ENCODE measurements at regions not wholly inside any gene's neighbourhood (a gene's known extent, or its start where the extent isn't known, plus 50 kb on each side); places are given as distances from the start of the nearest gene placed in this dataset.

DNA sequence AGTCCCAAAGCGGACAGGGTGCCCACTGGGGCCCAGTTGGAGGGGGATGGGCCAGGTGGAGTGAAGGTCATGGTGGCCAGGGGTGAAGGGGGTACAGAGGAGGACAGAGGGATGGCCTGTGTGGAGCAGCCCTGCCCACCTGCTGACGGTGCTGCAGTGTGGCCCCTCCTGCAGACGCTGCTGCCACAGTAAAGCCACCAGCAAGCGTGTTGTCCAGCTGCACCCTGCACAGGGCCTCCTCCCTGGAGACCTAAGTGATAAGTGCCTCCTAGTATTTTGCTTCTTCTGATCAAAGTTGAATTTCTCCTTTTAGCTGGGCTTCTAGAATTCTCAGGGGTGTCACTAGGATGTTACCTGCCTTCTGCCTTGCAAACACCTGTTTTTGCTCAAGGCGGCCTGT is 299.3 kb upstream of the IRX4 start:
- Histone ChIP-seq H3K27me3 (no peaks in the 10 kb centered on the region), H3K9ac (ENCODE audit: low read depth in 2 of 2, low read length in 2 of 2) (no peak overlapping the region), H3K9me3 (no peaks in the 10 kb centered on the region), H3K27ac (no peak overlapping the region), H3K4me1 (no peaks in the 10 kb centered on the region), H3K4me3 (no peak overlapping the region), H3K36me3 (no peaks in the 10 kb centered on the region)
- intact Hi-C loops (cut with DNase I) = no loop called here
- DNase-seq = no peak
- TF ChIP-seq, protein P1, sequence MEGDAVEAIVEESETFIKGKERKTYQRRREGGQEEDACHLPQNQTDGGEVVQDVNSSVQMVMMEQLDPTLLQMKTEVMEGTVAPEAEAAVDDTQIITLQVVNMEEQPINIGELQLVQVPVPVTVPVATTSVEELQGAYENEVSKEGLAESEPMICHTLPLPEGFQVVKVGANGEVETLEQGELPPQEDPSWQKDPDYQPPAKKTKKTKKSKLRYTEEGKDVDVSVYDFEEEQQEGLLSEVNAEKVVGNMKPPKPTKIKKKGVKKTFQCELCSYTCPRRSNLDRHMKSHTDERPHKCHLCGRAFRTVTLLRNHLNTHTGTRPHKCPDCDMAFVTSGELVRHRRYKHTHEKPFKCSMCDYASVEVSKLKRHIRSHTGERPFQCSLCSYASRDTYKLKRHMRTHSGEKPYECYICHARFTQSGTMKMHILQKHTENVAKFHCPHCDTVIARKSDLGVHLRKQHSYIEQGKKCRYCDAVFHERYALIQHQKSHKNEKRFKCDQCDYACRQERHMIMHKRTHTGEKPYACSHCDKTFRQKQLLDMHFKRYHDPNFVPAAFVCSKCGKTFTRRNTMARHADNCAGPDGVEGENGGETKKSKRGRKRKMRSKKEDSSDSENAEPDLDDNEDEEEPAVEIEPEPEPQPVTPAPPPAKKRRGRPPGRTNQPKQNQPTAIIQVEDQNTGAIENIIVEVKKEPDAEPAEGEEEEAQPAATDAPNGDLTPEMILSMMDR (IDR thresholded peaks at IDR 0.05) = no peak

DNA sequence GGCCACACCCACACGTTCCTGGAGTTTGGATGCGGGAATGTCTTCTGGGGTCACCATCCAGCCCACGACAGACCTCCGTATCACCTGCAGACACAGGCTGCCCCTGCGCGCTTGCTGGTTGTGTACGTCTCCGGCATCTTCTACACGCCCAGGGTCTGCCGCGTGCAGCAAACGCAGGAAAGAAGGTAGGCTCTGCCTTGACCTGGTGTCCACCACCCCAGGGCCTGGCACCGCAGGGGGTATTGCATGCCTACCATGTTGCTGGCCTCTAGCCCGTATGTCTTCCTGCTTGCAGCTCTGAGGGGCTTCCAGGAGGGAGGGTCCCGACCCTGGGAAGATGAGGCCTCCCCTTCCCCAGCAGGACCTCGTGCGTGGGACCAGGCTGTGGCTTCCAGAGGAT is 298.8 kb upstream of the IRX4 start:
- intact Hi-C loops (cut with DNase I) = no loop called here
- Histone ChIP-seq H3K36me3 (no peaks in the 10 kb centered on the region), H3K27me3 (no peaks in the 10 kb centered on the region), H3K27ac (no peak overlapping the region), H3K9ac (ENCODE audit: low read depth in 2 of 2, low read length in 2 of 2) (no peak overlapping the region), H3K4me3 (no peak overlapping the region), H3K9me3 (no peaks in the 10 kb centered on the region), H3K4me1 (no peaks in the 10 kb centered on the region)
- DNase-seq = no peak
- TF ChIP-seq, protein P1 (IDR thresholded peaks at IDR 0.05) = no peak

DNA sequence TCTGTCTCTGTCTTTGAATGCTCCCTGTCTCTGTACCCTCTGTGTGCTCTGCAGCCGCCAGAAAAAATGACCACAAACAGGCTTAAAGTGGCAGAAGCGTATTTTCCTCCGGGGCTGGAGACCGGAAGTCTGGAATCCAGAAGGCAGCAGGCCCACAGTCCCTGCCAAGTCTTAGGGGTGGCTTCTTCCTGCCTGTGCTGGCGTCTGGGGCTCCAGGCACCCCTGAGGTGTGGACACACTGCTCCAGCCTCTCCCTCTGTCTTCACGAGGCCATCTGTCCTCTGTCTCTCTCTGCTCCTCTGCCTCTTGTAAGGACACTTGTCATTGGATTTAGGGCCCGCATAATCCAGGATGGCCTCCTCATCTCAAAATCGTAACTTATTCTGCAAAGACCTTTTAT is 298.4 kb upstream of the IRX4 start:
- H3K9ac ChIP-seq (ENCODE audit: low read depth in 2 of 2, low read length in 2 of 2) = no peak overlapping the region
- H3K36me3 ChIP-seq = no peaks in the 10 kb centered on the region
- DNase-seq = no peak
- H3K4me3 ChIP-seq = no peak overlapping the region
- no peak overlapping the region for H3K27ac ChIP-seq
- intact Hi-C loops (cut with DNase I) = no loop called here
- TF ChIP-seq, protein P1 (IDR thresholded peaks at IDR 0.05) = no peak
- H3K27me3 ChIP-seq = no peaks in the 10 kb centered on the region
- H3K9me3 ChIP-seq = no peaks in the 10 kb centered on the region
- no peaks in the 10 kb centered on the region for H3K4me1 ChIP-seq

DNA sequence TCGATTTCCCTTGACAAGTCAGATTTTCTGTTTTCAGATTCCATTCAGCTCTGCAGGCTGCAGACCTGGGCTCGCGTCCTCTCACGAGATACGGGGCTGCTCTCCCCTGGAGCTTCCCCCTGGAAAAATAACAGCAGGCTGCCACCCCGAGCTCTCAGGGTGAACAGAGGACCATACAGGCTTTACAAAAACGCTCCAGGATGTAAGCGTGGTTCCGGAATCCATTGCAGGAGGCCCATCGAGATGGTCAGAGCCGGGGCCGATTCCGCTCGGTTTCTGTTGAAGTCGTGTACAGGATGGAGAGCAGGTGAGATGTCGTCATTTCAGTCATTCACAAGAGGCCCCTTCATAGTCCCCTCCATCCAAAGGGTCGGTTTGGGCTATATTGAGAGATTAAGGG is 297.7 kb upstream of the IRX4 start:
- TF ChIP-seq, protein P1 (IDR thresholded peaks at IDR 0.05) = no peak
- no peaks in the 10 kb centered on the region for H3K4me1 ChIP-seq
- DNase-seq = no peak
- H3K9ac ChIP-seq (ENCODE audit: low read depth in 2 of 2, low read length in 2 of 2) = no peak overlapping the region
- no peaks in the 10 kb centered on the region for H3K9me3 ChIP-seq
- H3K27ac ChIP-seq = no peak overlapping the region
- H3K4me3 ChIP-seq = no peak overlapping the region
- no peaks in the 10 kb centered on the region for H3K27me3 ChIP-seq
- intact Hi-C loops (cut with DNase I) = no loop called here
- no peaks in the 10 kb centered on the region for H3K36me3 ChIP-seq

DNA sequence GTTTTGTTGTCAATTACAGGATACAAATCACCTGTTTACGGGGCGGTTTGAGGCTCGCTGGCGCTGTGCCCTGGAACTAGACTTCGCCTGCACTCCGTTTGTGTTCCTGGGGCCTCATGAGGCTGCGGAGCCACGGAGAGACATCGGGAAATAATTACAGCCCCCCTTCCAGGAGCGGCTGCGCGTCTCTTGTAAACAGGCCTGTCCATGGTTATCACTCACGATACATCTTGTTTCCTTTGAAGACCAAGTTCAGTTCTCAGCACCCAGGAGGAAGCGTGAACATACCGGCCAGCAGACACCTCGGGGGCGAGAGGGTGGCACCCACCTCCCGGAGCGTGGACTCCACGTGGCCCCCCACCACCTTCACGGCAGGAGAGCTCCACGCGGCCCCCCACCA is 297.1 kb upstream of the IRX4 start:
- Histone ChIP-seq H3K27me3 (no peaks in the 10 kb centered on the region), H3K4me1 (no peaks in the 10 kb centered on the region), H3K9me3 (no peaks in the 10 kb centered on the region), H3K36me3 (no peaks in the 10 kb centered on the region), H3K9ac (ENCODE audit: low read depth in 2 of 2, low read length in 2 of 2) (no peak overlapping the region), H3K4me3 (no peak overlapping the region), H3K27ac (no peak overlapping the region)
- no peak for DNase-seq
- TF ChIP-seq, protein P1 (IDR thresholded peaks at IDR 0.05) = no peak
- intact Hi-C loops (cut with DNase I) = no loop called here

DNA sequence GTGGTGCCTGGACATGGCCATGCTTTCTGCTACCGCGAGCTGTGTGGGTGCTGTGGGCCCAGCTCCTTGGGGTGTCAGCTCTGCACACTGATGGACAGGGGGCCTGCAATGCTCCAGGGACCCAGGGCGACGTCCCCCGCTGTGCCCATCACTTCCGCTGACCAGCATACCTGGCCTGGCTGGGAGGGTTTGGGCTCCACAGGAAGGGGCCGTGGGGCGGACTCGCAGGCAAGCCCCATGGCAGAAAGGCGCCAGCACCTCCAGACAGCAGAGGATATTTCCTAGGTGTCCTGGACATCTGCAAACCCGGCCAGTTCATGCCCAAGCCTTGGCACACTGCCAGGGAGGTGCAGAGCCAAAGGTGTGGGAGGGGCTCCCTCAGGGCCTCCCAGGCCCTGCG is 295.8 kb upstream of the IRX4 start:
- H3K36me3 ChIP-seq = no peaks in the 10 kb centered on the region
- DNase-seq = no peak
- no peak overlapping the region for H3K27ac ChIP-seq
- H3K9me3 ChIP-seq = no peaks in the 10 kb centered on the region
- intact Hi-C loops (cut with DNase I) = no loop called here
- no peaks in the 10 kb centered on the region for H3K27me3 ChIP-seq
- H3K9ac ChIP-seq (ENCODE audit: low read depth in 2 of 2, low read length in 2 of 2) = no peak overlapping the region
- H3K4me3 ChIP-seq = no peak overlapping the region
- H3K4me1 ChIP-seq = no peaks in the 10 kb centered on the region
- TF ChIP-seq, protein P1 (IDR thresholded peaks at IDR 0.05) = no peak

Data from colonic mucosa (tissue), 4 donors.